Adrenal gland (tissue), 5 donors: ENCODE measurements at regions not wholly inside any gene's neighbourhood (a gene's known extent, or its start where the extent isn't known, plus 50 kb on each side); places are given as distances from the start of the nearest gene placed in this dataset.

Source experiments
- CTCF ChIP-seq, 6 experiments: fragments of 450-650 bp in 4 of 6; fragments of 200-600 bp in 2 of 6; sonication (generic) in 1 of 6; IDR thresholded peaks; 1 replicate in 5 of 6; 2 replicates in 1 of 6; pipeline versions ENCODE4 v1.5.1 to v1.8.0; 2016 to 2021; ENCODE audit warnings: antibody characterized with exemption in 6 of 6, mild to moderate bottlenecking in 2 of 6, moderate library complexity in 1 of 6
- POLR2A ChIP-seq, 2 donors: fragments of 450-650 bp; IDR thresholded peaks; one replicate each; pipeline ENCODE4 v1.6.1; 2017; ENCODE audit warnings: antibody characterized with exemption in 2 of 2, mild to moderate bottlenecking in 2 of 2, moderate library complexity in 1 of 2
- donor health status: DM: no; HTN: no; CAD: no.

DNA sequence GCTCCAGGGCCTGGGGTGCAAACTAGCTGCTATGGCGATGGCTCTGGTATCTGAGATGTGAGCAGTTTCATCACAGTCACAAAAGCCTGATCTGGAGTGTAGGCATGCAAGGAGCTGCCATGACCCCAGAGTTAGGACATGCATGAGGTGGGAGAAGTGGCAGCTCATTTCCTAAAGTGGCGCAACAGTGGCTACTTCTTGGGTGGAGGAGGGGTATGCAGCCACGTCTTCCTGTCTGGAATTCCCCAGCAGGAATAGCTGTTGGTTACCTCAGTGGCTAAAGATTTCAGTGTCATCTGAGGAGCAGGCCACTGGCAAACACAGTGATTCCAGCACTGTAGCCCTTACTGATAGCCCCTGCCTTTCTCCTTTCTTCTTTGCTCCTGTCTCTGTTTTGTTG lies 1382.5 kb downstream of the C4orf33 start:
- TF ChIP-seq CTCF (IDR thresholded peaks at IDR 0.05) (no peak), POLR2A (IDR thresholded peaks at IDR 0.05) (no peak)
